ENCODE measurements at regions not wholly inside any gene's neighbourhood (a gene's known extent, or its start where the extent isn't known, plus 50 kb on each side); places are given as distances from the start of the nearest gene placed in this dataset.

GRCh38 chr11:29040489-29040888, 932.3 kb downstream of the METTL15 start:
- no peak for DNase-seq (ENCODE audit: low spot score)

DNA sequence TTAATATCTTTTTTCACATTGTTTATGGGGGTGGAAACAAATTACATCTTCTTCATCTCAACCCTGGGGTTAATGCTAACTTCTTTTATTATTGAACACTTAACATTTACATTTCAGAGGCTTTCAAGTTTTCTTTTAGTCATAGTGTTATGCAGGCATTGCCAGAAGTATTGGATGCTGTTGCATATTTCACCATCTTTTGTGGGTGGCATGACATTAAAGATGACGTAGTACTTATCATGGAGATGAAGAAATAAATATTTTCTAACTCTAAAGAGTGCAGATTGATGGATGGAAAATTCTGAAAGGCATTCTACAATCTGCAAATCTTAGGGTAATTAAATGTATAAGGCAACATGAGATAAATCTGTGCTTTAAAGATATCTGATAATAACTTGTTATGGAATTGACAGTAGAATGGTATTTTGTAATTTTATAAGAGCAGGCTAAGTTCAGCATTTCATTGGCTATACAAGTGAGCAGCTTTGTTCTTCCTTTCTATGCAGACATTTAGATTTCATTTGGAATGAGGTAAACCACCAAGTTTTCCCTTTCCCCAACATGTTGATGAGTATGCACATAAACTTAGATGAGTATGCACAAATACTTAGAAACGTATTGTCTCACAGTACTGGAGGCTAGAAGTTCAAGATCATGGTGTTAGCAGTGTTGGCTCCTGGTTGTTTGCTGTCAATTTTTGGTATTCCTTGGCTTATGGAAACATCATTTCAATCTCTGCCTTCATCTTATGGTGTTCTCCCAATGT, 924.4 kb downstream of the METTL15 start:
- DNase-seq (ENCODE audit: low spot score), result no peak

DNA sequence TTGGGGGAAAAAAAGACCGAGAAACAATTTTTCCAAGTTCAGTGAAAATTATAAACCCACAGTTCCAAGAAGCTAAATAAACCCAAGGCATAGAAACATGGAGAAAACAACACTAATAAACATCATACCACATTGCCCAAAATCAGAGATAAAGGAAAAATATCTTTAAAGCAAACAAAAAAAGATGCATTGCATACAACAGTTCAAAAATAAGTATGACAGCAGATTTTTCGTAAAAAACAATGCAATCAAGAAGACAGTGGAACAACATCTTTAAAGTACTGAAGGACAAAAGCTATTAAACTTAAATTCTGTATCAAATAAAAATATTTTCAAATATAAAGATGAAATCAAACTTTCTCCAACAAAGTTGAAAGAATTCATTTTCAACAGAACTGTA, 921.3 kb downstream of the METTL15 start:
- DNase-seq (ENCODE audit: low spot score), result no peak

DNA sequence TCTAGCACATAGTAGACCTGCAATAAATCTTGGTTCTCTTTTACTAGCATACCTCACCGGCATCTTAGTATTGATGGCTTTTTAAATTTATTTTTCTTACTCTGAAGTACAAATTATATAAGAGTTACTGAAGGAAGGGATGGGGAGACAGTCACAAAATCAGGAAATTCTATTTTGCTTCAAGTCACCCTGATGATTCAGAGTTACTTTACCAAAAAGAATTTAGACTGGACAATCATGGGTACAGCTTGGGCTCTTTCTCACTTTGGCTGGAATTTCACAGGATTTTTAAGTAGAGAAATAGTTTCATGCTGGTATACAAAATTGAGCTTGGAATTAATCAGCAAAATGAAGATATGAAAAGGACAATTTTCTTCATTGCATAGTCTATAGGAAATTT, 919.2 kb downstream of the METTL15 start:
- DNase-seq (ENCODE audit: low spot score), result no peak

GRCh38 chr11:29026286-29026685, 918.1 kb downstream of the METTL15 start:
- no peak for DNase-seq (ENCODE audit: low spot score)

- no peak for DNase-seq (ENCODE audit: low spot score)
Measured at GRCh38 chr11:29025001-29025400, 916.8 kb downstream of the METTL15 start.

DNA sequence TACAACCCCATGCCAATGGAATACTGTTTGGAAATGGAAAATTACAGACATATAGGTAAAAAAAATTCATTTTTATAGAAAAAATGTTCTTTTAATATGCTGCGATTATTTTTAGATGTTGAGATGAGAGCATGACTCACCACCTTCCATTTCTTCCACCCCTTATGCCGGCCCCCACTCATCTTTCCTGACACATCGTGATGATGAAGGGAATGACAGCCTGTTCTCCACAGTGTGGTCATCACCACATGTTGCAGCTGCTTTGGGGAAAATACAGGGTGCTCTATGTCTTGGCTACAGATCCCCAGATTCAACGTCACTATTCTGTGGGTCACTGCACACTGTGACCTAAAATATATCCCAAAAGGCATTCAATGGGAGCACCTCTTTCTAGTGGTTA, 916.2 kb downstream of the METTL15 start:
- no peak for DNase-seq (ENCODE audit: low spot score)

DNA sequence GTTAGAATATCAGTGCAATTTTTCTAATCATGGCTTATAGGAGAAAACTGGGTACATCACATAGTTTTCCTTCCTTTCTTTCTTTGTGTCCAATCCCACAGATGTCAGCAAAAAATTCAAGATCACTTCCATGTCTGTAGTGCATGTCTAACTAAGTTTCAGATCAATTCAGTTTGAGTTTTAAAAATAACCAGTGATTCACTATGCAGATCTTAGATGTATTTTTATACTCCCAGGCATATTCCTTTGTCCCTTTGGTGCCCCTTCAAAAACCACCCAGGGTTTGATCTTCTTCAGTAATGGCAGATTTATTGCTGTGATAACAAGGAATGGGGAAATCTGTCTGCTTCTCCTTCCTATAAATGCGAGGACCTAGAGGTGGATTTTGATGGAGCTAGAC, 915.6 kb downstream of the METTL15 start:
- DNase-seq (ENCODE audit: low spot score), result no peak

DNA sequence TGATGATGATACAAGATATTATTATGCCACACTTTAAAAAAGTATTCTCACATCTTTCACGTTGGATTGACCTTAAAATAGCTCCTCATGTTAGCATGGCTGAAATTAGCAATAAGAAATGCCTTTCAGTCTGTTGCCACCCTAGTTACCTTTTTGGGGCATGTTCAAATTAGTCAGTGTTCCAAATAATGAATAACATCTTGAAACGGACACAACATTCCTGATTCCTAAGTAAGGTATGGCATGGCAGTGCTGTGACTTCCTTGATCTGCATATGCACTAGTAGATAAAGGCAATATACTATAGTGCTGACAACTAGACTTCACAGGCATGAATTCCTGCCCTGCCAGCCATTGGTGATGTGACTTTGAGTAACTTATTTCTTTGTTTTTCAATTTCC, 914.5 kb downstream of the METTL15 start:
- DNase-seq (ENCODE audit: low spot score), result no peak

- no peak for DNase-seq (ENCODE audit: low spot score)
Measured at GRCh38 chr11:29019960-29020683, 911.9 kb downstream of the METTL15 start.

DNA sequence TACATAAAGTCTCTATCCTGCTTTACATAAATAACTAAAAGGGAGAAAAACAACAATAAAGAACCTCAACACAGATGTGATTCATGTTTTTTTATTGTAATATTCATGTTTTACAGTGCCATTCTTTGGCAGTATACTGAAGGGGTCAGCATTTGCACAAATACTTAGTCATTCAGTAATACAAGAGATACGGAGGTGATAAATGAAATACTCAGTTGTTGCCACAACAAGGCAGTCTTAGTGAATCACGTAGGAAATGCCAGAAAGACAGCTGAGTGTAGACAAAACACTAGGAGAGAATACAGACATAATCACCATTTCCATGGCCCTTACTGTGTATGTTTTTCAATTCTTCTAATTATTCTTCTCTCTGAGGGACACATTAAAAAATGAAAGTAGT, 910.4 kb downstream of the METTL15 start:
- peak; percentile 60 for DNase-seq (ENCODE audit: low spot score)

DNA sequence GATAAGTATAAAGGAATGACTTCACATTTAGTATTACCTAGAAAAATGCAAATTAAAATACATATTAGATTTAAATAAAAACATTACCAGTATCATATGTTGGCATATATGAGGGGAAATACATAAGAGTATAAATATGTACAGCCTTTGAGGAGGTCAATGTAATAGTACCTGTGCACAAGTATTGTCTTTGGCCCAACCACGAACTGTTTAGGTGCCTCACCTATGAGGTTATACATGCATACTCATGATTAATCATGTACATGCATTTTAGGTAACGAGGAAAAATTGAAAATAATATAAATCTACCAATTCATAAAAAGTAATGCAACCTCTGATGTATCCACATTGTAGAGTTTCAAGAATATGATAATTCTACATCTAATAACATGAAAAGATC, 909.8 kb downstream of the METTL15 start:
- no peak for DNase-seq (ENCODE audit: low spot score)

GRCh38 chr11:29012507-29012906, 904.3 kb downstream of the METTL15 start:
- no peak for DNase-seq (ENCODE audit: low spot score)

- DNase-seq (ENCODE audit: low spot score), result no peak
Measured at GRCh38 chr11:29009426-29009825, 901.2 kb downstream of the METTL15 start.

DNA sequence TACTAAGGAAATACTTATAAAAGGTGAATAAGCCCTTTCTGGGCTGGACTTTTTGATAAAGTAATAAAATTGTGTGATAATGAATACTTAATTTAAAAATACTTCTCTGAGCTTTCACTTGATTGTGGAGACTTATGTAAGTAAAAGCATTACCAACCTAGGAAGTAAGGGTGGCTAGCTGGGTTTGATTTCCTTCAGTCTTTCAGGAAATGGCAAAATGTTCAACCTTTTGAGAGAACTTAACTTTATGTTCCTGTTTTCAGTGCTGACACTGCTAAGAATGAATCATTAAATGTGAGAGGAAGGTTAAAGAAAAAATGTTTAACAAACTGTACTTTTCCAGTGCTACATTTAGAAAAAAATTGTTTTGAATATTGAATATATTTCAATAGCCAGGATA, 900.3 kb downstream of the METTL15 start:
- DNase-seq (ENCODE audit: low spot score), result no peak

GRCh38 chr11:29006668-29007067, 898.5 kb downstream of the METTL15 start:
- DNase-seq (ENCODE audit: low spot score), result no peak

GRCh38 chr11:29005401-29005980, 897.3 kb downstream of the METTL15 start:
- no peak for DNase-seq (ENCODE audit: low spot score)

DNA sequence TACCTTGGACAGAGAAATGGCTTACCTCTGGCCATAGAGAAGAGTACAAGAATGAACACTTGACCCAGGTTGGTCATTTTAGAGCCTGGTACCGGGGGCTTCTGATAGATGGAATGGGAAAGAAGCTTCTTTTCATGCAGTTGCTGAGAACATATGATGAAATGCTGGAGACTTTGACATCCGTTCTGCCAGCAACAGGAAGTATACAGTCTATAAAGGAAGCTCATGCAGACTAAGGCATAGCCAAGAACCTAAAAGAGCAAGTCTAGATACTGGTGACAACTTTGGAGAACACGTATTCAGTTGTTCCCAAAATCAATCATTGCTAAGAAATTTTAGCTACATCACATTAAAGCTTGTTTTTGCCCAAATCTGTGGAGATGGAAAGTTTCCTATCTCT, 894.6 kb downstream of the METTL15 start:
- no peak for DNase-seq (ENCODE audit: low spot score)

- DNase-seq (ENCODE audit: low spot score), result no peak
Measured at GRCh38 chr11:28999620-29000019, 891.4 kb downstream of the METTL15 start.

DNA sequence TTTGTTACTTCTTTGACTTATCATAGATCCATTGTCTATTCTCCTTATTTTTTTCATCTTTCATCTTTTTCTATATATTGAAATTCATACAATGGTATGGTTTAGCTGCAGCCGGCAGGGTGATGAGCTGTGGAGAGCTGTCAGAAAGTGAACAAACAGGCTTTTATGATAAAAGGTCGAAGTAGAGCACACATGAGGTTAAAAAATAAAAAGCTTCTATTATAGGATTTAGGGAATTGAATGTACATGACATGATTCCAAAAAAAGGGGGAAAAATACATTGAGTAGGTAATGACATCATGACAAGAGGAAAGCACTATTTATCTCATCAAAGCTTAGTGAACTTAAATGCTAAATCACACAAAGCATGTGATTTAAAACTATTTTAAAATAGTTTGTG, 884.8 kb downstream of the METTL15 start:
- DNase-seq (ENCODE audit: low spot score), result no peak

- DNase-seq (ENCODE audit: low spot score), result no peak
Measured at GRCh38 chr11:28984231-28984630, 876.0 kb downstream of the METTL15 start.

- DNase-seq (ENCODE audit: low spot score), result no peak
Measured at GRCh38 chr11:28983780-28984179, 875.6 kb downstream of the METTL15 start.

- DNase-seq (ENCODE audit: low spot score), result no peak
Measured at GRCh38 chr11:28981381-28981780, 873.2 kb downstream of the METTL15 start.

Measured in AG20443 (cell line).